OCI-LY7 (cell line): ENCODE measurements at regions not wholly inside any gene's neighbourhood (a gene's known extent, or its start where the extent isn't known, plus 50 kb on each side); places are given as distances from the start of the nearest gene placed in this dataset.

Experiments
- BruUV-seq: library from RNA; stranded (reverse); fragments of 400-500 nt; replicated peaks from 2 replicates; lab custom pipeline; 2021; lab: Mats Ljungman, UMichigan
- CTCF ChIA-PET: fragments of 300-600 bp; sonication (Branson Sonifier 250); formaldehyde crosslinking; loops from one replicate; lab custom pipeline; 2022; ENCODE audit warnings: antibody characterized with exemption; ENCODE audit not compliant: unreplicated experiment; lab: Charles Lee
- POLR2A ChIA-PET: fragments of 300-600 bp; sonication (Branson Sonifier 250); formaldehyde crosslinking; loops from one replicate; lab custom pipeline; 2022; ENCODE audit warnings: antibody characterized with exemption; lab: Charles Lee
- DNase-seq: peaks from one replicate; pipeline ENCODE4 v3.0.0-alpha.2; 2015; ENCODE audit warnings: low spot score
- H2AFZ ChIP-seq: fragments of 200-600 bp; sonication (generic), shearing (Covaris generic); 2 replicates; pipeline ENCODE4 v1.6.1; 2014; ENCODE audit warnings: mild to moderate bottlenecking, antibody characterized with exemption, low read length, moderate library complexity
- H3K27ac ChIP-seq: fragments of 200-600 bp; sonication (generic); 2 replicates; pipeline ENCODE4 v1.5.1; 2014; ENCODE audit warnings: mixed run types, low read depth, mild to moderate bottlenecking, moderate library complexity, low read length, inconsistent platforms; ENCODE audit not compliant: poor library complexity, severe bottlenecking
- H3K36me3 ChIP-seq: fragments of 200-600 bp; sonication (generic); 2 replicates; pipeline ENCODE4 v1.6.1; 2014; ENCODE audit warnings: mild to moderate bottlenecking, antibody characterized with exemption, low read length, moderate library complexity, mixed read lengths; ENCODE audit not compliant: insufficient read depth
- H3K4me1 ChIP-seq: fragments of 200-600 bp; sonication (generic); 2 replicates; pipeline ENCODE4 v1.5.1; 2014; ENCODE audit warnings: mild to moderate bottlenecking, low read length; ENCODE audit not compliant: insufficient read depth, poor library complexity, severe bottlenecking
- H3K4me2 ChIP-seq: fragments of 200-600 bp; sonication (generic); 2 replicates; pipeline ENCODE4 v1.6.1; 2014; ENCODE audit warnings: mild to moderate bottlenecking, low read length
- H3K4me3 ChIP-seq: fragments of 200-600 bp; sonication (generic); 2 replicates; pipeline ENCODE4 v1.5.1; 2014; ENCODE audit warnings: mild to moderate bottlenecking, low read depth, low read length; ENCODE audit not compliant: poor library complexity, severe bottlenecking
- H3K79me2 ChIP-seq: fragments of 200-600 bp; sonication (generic); 2 replicates; pipeline ENCODE4 v1.6.1; 2016; ENCODE audit warnings: low read depth, mild to moderate bottlenecking, low read length, moderate library complexity, mixed read lengths; ENCODE audit not compliant: insufficient read depth
- H3K9me2 ChIP-seq: fragments of 200-600 bp; sonication (generic); 2 replicates; pipeline ENCODE4 v1.6.1; 2016; ENCODE audit warnings: mild to moderate bottlenecking, low read length, mixed read lengths; ENCODE audit not compliant: insufficient read depth
- H3K9me3 ChIP-seq: fragments of 200-600 bp; sonication (generic); 2 replicates; pipeline ENCODE4 v1.6.1; 2014; ENCODE audit warnings: mild to moderate bottlenecking, mixed run types, low read length, mixed read lengths
- H4K20me1 ChIP-seq: fragments of 200-600 bp; sonication (generic); 2 replicates; pipeline ENCODE4 v1.6.1; 2014; ENCODE audit warnings: mild to moderate bottlenecking, antibody characterized with exemption, low read length, moderate library complexity, mixed read lengths; ENCODE audit not compliant: insufficient read depth
- CTCF ChIP-seq: fragments of 200-600 bp; sonication (generic); conservative IDR thresholded peaks from 2 replicates; pipeline ENCODE4 v1.5.1; 2014; ENCODE audit warnings: mild to moderate bottlenecking, antibody characterized with exemption, low read length, moderate library complexity, mixed read lengths
- EZH2phosphoT487 ChIP-seq: fragments of 200-600 bp; sonication (generic); IDR thresholded peaks from 2 replicates; pipeline ENCODE4 v1.6.1; 2018; ENCODE audit warnings: low read depth, borderline replicate concordance, mild to moderate bottlenecking, mixed run types, antibody characterized with exemption, low read length, moderate library complexity, mixed read lengths
- intact Hi-C: fragments of 100-400 bp; cut with micrococcal nuclease; formaldehyde crosslinking; loops from one replicate; pipeline ENCODE4 v1.10.0; 2022; ENCODE audit not compliant: unreplicated experiment

GRCh38 chr12:42679466-42679865 lies 89.9 kb upstream of the PRICKLE1 start:
- no TSS peak for BruUV-seq
- CTCF ChIA-PET: no interaction called here
- no peak overlapping the region for H3K4me2 ChIP-seq
- intact Hi-C loops: no loop called here
- no peak for DNase-seq
- H3K36me3 ChIP-seq: no peaks in the 10 kb centered on the region
- no peaks in the 10 kb centered on the region for H3K4me1 ChIP-seq
- TF ChIP-seq CTCF (no peak), EZH2phosphoT487 (no peak)
- no peaks in the 10 kb centered on the region for H3K79me2 ChIP-seq
- no peak overlapping the region for H3K4me3 ChIP-seq
- H3K9me2 ChIP-seq: no peaks in the 10 kb centered on the region
- H4K20me1 ChIP-seq: no peaks in the 10 kb centered on the region
- H3K27ac ChIP-seq: no peak overlapping the region
- POLR2A ChIA-PET: interaction anchor here (1.2 kb wide), 1 partner anchor 10 kb away, joined by 3 read pairs; no protein-coding TSS in a partner anchor
- H2AFZ ChIP-seq: no peak overlapping the region
- H3K9me3 ChIP-seq: no peaks in the 10 kb centered on the region

DNA sequence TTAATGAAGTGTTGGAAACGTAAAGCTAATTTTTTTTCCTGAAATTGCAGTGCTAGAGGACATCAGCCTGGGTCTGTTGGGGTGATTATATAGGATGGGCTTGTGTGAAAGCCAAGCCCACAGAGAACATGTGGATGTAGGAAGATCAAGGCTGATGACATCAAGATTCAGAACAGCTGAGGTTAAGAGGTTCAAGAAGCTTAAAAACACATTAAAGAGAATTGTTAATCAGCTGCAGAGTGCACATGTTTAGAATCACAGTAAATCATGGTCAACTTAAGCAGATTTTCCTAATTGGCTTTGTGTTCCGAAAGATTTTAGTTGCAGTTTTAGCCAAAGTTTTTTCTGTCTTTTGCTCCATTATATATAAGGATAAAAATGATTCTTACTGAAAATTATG lies 87.9 kb upstream of the PRICKLE1 start:
- H4K20me1 ChIP-seq: no peaks in the 10 kb centered on the region
- no peak overlapping the region for H2AFZ ChIP-seq
- intact Hi-C loops: no loop called here
- no peaks in the 10 kb centered on the region for H3K9me2 ChIP-seq
- no TSS peak for BruUV-seq
- no peak for TF ChIP-seq CTCF
- no peak for TF ChIP-seq EZH2phosphoT487
- no peak overlapping the region for H3K4me3 ChIP-seq
- no peaks in the 10 kb centered on the region for H3K9me3 ChIP-seq
- H3K36me3 ChIP-seq: no peaks in the 10 kb centered on the region
- DNase-seq: no peak
- no peak overlapping the region for H3K27ac ChIP-seq
- CTCF ChIA-PET: no interaction called here
- no peaks in the 10 kb centered on the region for H3K4me1 ChIP-seq
- H3K79me2 ChIP-seq: no peaks in the 10 kb centered on the region
- H3K4me2 ChIP-seq: no peak overlapping the region
- POLR2A ChIA-PET: no interaction called here

DNA sequence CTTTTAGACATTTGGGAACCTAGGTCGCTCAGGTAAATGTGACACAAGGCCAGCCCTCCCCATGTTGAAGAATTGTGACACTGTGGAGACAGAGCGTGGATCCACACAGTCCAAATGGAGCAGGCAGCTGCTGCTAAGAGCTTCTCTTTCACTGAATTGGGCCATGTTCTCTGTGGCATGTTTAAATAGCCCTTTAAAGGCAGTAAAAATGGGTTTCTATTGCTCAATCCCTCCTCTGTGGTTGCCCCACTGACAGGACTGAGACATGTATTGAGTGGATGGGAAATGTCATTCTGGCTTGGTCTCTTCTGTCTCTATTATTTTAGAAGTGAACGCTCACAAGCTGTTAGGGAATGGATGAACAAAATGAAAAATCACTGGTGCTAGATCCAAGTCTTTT lies 84.0 kb upstream of the PRICKLE1 start:
- intact Hi-C loops: no loop called here
- Histone ChIP-seq H3K4me1 (no peaks in the 10 kb centered on the region), H3K36me3 (no peaks in the 10 kb centered on the region), H2AFZ (no peak overlapping the region), H3K27ac (no peak overlapping the region), H3K4me2 (no peak overlapping the region), H3K9me3 (no peaks in the 10 kb centered on the region), H3K4me3 (no peak overlapping the region), H3K79me2 (no peaks in the 10 kb centered on the region), H3K9me2 (no peaks in the 10 kb centered on the region), H4K20me1 (no peaks in the 10 kb centered on the region)
- BruUV-seq: no TSS peak
- ChIA-PET CTCF (no interaction called here), POLR2A (no interaction called here)
- DNase-seq: no peak
- TF ChIP-seq EZH2phosphoT487: no peak
- TF ChIP-seq CTCF: no peak
